ENCODE measurements at regions not wholly inside any gene's neighbourhood (a gene's known extent, or its start where the extent isn't known, plus 50 kb on each side); places are given as distances from the start of the nearest gene placed in this dataset.

DNA sequence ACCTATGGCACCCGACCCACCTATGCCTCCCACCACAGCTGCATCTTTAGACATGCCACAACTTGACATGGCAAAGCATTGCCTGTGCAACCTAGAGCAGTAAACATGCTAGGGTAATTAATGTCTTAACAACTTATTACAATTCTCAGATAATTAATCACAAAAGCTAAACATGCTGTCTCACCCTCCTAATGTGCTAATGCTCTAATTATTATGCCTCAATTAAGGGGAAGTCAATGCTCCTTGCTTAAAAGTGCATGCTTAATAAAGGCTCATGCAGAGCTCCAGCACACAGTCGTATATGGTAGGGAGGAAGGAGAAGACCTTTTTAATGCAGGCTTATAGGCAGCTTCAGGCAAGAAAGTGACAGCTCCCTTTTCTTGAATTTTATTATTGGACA is 396.0 kb downstream of the SEC16B start:
- no peak overlapping the region for H3K27ac ChIP-seq (ENCODE audit: insufficient read depth, low read length)
- H3K14ac ChIP-seq (replicated peaks; ENCODE audit: low read depth, low read length): no peak overlapping the region
- no peaks in the 10 kb centered on the region for H3K9me1 ChIP-seq (ENCODE audit: insufficient read depth, low read length)
- WGBS, 2 experiments (ENCODE audit: extremely low coverage in 2 of 2, insufficient read length in 1 of 2): no CpG with 5 or more reads among the region's 2 CpGs
- H2BK15ac ChIP-seq (ENCODE audit: low read depth, low read length): no peak overlapping the region
- H2BK120ac ChIP-seq (ENCODE audit: low read depth, low read length): no peak overlapping the region
- no peak overlapping the region for H2AK5ac ChIP-seq (ENCODE audit: low read depth, low read length)
- H3K56ac ChIP-seq (ENCODE audit: extremely low read depth, insufficient read depth, low read length): no peak overlapping the region
- no peaks in the 10 kb centered on the region for H3K4me1 ChIP-seq (ENCODE audit: control insufficient read depth, insufficient read depth, low read length)
- no peak overlapping the region for H3K4ac ChIP-seq (ENCODE audit: low read depth, low read length)
- no TSS peak for BruUV-seq (replicated peaks)
- H2BK20ac ChIP-seq (ENCODE audit: low read depth, low read length): no peak overlapping the region
- DNase-seq: no peak
- H3K4me2 ChIP-seq (ENCODE audit: low read depth, low read length): no peak overlapping the region
- H3K23ac ChIP-seq (ENCODE audit: low read depth, low read length): no peak overlapping the region
- H4K5ac ChIP-seq (ENCODE audit: low read depth, low read length): no peak overlapping the region
- TF ChIP-seq MAZ (IDR thresholded peaks at IDR 0.05; ENCODE audit: borderline replicate concordance, low read depth, low read length): no peak
- TF ChIP-seq MXI1 (IDR thresholded peaks at IDR 0.05; ENCODE audit: borderline replicate concordance, low read depth, low read length): no peak
- no peak for TF ChIP-seq FOS (IDR thresholded peaks at IDR 0.05; ENCODE audit: low read depth, low read length)
- TF ChIP-seq RAD21 (IDR thresholded peaks at IDR 0.05; ENCODE audit: low read length): no peak
- no peak for TF ChIP-seq SMC3 (IDR thresholded peaks at IDR 0.05; ENCODE audit: low read depth, low read length)
- TF ChIP-seq CHD1 (IDR thresholded peaks at IDR 0.05; ENCODE audit: low read depth, low read length): no peak
- no peak for TF ChIP-seq RFX5 (IDR thresholded peaks at IDR 0.05; ENCODE audit: low read depth, low read length)
- TF ChIP-seq BHLHE40 (IDR thresholded peaks at IDR 0.05; ENCODE audit: low read depth, low read length): no peak
- TF ChIP-seq, protein P1, sequence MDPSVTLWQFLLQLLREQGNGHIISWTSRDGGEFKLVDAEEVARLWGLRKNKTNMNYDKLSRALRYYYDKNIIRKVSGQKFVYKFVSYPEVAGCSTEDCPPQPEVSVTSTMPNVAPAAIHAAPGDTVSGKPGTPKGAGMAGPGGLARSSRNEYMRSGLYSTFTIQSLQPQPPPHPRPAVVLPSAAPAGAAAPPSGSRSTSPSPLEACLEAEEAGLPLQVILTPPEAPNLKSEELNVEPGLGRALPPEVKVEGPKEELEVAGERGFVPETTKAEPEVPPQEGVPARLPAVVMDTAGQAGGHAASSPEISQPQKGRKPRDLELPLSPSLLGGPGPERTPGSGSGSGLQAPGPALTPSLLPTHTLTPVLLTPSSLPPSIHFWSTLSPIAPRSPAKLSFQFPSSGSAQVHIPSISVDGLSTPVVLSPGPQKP (IDR thresholded peaks at IDR 0.05; ENCODE audit: borderline replicate concordance, low read depth, low read length): no peak
- TF ChIP-seq CEBPB (IDR thresholded peaks at IDR 0.05; ENCODE audit: low read depth, low read length): no peak
- no peak overlapping the region for H2AK9ac ChIP-seq (replicated peaks; ENCODE audit: low read depth, low read length, poor library complexity)
- H3K36me3 ChIP-seq (ENCODE audit: control insufficient read depth, insufficient read depth, low read length): no peaks in the 10 kb centered on the region
- H4K91ac ChIP-seq (ENCODE audit: insufficient read depth, low read depth, low read length): no peak overlapping the region
- no peak overlapping the region for H2BK5ac ChIP-seq (ENCODE audit: low read depth, low read length, poor library complexity, severe bottlenecking)
- H3K79me1 ChIP-seq (ENCODE audit: low read depth in 1 of 2, low read length in 2 of 2): no peaks in the 10 kb centered on the region
- H4K20me1 ChIP-seq (ENCODE audit: insufficient read depth, low read length): no peaks in the 10 kb centered on the region
- no peaks in the 10 kb centered on the region for H3K27me3 ChIP-seq (ENCODE audit: control insufficient read depth, insufficient read depth, low read length)
- ChIA-PET POLR2A (ENCODE audit: unreplicated experiment) (no interaction called here), CTCF (no interaction called here)
- dilution Hi-C loops (cut with HindIII; ENCODE audit: low sequenced_read_pairs, unreplicated experiment): no loop called here
- no peak overlapping the region for H2AFZ ChIP-seq (replicated peaks; ENCODE audit: low read length, poor library complexity)
- H3K4me3 ChIP-seq (ENCODE audit: insufficient read depth, low read depth, low read length): no peak overlapping the region
- H3K18ac ChIP-seq (ENCODE audit: low read depth, low read length): no peak overlapping the region
- intact Hi-C loops (cut with micrococcal nuclease): no loop called here
- no peak for ATAC-seq (ENCODE audit: low read depth)
- in situ Hi-C loops (cut with MboI; ENCODE audit: low sequenced_read_pairs): no loop called here
- H3K9me3 ChIP-seq (ENCODE audit: control insufficient read depth, insufficient read depth, low read length): no peaks in the 10 kb centered on the region
- H4K8ac ChIP-seq (ENCODE audit: low read depth in 2 of 2, low read length in 2 of 2): no peak overlapping the region
- H3K9ac ChIP-seq (ENCODE audit: low read depth, low read length): no peak overlapping the region
